DOHH2 (cell line): ENCODE measurements at regions not wholly inside any gene's neighbourhood (a gene's known extent, or its start where the extent isn't known, plus 50 kb on each side); places are given as distances from the start of the nearest gene placed in this dataset.

Source experiments
- H3F3A ChIP-seq: fragments of 200-600 bp; sonication (generic), shearing (Covaris generic); 2 replicates; pipeline ENCODE4 v1.6.0; 2016; ENCODE audit warnings: antibody characterized with exemption, mild to moderate bottlenecking; ENCODE audit not compliant: control insufficient read depth, insufficient read depth
- H3K27ac ChIP-seq: fragments of 200-600 bp; sonication (generic); 2 replicates; pipeline ENCODE4 v1.5.1; 2014; ENCODE audit warnings: low read depth, mild to moderate bottlenecking, low read length, moderate library complexity
- H3K27me3 ChIP-seq: fragments of 200-600 bp; sonication (generic); 2 replicates; pipeline ENCODE4 v1.6.1; 2014; ENCODE audit warnings: mild to moderate bottlenecking, low read length, mixed read lengths; ENCODE audit not compliant: control insufficient read depth
- H3K36me3 ChIP-seq: fragments of 200-600 bp; sonication (generic); 2 replicates; pipeline ENCODE4 v1.6.1; 2014; ENCODE audit warnings: mild to moderate bottlenecking, low read length, moderate library complexity, mixed read lengths; ENCODE audit not compliant: control insufficient read depth
- H3K4me1 ChIP-seq: fragments of 200-600 bp; sonication (generic); 2 replicates; pipeline ENCODE4 v1.6.1; 2014; ENCODE audit warnings: mild to moderate bottlenecking, low read length, mixed read lengths; ENCODE audit not compliant: control insufficient read depth
- H3K4me2 ChIP-seq: fragments of 200-600 bp; sonication (generic); 2 replicates; pipeline ENCODE4 v1.6.0; 2014; ENCODE audit warnings: mild to moderate bottlenecking, low read length, moderate library complexity
- H3K4me3 ChIP-seq: fragments of 200-600 bp; sonication (generic); 2 replicates; pipeline ENCODE4 v1.5.1; 2014; ENCODE audit warnings: mild to moderate bottlenecking, low read length, mixed read lengths
- H3K79me2 ChIP-seq: fragments of 200-600 bp; sonication (generic); 2 replicates; pipeline ENCODE4 v1.6.1; 2014; ENCODE audit warnings: mild to moderate bottlenecking, low read length, mixed read lengths; ENCODE audit not compliant: control insufficient read depth
- H3K9me2 ChIP-seq: fragments of 200-600 bp; sonication (generic); replicated peaks from 2 replicates; pipeline ENCODE4 v1.6.1; 2014; ENCODE audit warnings: mild to moderate bottlenecking, low read length, mixed read lengths; ENCODE audit not compliant: control insufficient read depth
- H3K9me3 ChIP-seq: fragments of 200-600 bp; sonication (generic); 2 replicates; pipeline ENCODE4 v1.6.1; 2014; ENCODE audit warnings: antibody characterized with exemption, low read length, mixed read lengths; ENCODE audit not compliant: control insufficient read depth, insufficient read depth
- H4K20me1 ChIP-seq: fragments of 200-600 bp; sonication (generic); 2 replicates; pipeline ENCODE4 v1.6.0; 2014; ENCODE audit warnings: low read depth, mild to moderate bottlenecking, antibody characterized with exemption, low read length, moderate library complexity; ENCODE audit not compliant: control insufficient read depth, insufficient read depth
- EZH2phosphoT487 ChIP-seq: fragments of 200-600 bp; sonication (generic); IDR thresholded peaks from 2 replicates; pipeline ENCODE4 v1.6.1; 2017; ENCODE audit warnings: borderline replicate concordance, mild to moderate bottlenecking, antibody characterized with exemption, low read length, moderate library complexity, mixed read lengths
- TF ChIP-seq, protein P1 (sequence below): fragments of 200-600 bp; sonication (generic); IDR thresholded peaks from one replicate; pipeline ENCODE4 v1.5.1; 2014; ENCODE audit warnings: antibody characterized with exemption, mild to moderate bottlenecking, low read depth, low read length; ENCODE audit not compliant: poor library complexity, severe bottlenecking

DNA sequence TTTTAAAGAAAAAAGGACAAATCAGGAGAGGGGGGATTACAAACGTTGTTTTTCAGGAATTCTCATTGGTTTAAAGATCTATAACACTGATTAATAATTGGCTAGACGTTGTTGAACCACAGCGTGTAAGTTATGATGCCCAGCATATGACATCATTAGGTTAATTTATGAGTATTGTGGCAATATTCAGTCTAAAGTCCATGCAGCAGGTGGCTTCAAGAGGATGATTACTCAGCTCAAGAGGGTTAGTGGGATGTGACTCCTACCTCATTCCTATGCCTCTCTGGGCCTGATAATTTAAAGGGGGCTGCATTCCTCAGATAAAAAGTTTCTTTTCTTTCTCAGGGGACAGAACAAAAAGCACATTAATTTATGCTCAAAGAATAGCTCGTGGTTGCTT, 1309.0 kb downstream of the EPHA7 start:
- no peaks in the 10 kb centered on the region for H3K9me2 ChIP-seq
- no peaks in the 10 kb centered on the region for H3F3A ChIP-seq
- H3K79me2 ChIP-seq, result no peaks in the 10 kb centered on the region
- H3K36me3 ChIP-seq, result no peaks in the 10 kb centered on the region
- H3K27ac ChIP-seq, result no peak overlapping the region
- H3K4me2 ChIP-seq, result no peak overlapping the region
- no peaks in the 10 kb centered on the region for H3K9me3 ChIP-seq
- H3K4me1 ChIP-seq, result no peaks in the 10 kb centered on the region
- TF ChIP-seq EZH2phosphoT487, result no peak
- TF ChIP-seq, protein P1, sequence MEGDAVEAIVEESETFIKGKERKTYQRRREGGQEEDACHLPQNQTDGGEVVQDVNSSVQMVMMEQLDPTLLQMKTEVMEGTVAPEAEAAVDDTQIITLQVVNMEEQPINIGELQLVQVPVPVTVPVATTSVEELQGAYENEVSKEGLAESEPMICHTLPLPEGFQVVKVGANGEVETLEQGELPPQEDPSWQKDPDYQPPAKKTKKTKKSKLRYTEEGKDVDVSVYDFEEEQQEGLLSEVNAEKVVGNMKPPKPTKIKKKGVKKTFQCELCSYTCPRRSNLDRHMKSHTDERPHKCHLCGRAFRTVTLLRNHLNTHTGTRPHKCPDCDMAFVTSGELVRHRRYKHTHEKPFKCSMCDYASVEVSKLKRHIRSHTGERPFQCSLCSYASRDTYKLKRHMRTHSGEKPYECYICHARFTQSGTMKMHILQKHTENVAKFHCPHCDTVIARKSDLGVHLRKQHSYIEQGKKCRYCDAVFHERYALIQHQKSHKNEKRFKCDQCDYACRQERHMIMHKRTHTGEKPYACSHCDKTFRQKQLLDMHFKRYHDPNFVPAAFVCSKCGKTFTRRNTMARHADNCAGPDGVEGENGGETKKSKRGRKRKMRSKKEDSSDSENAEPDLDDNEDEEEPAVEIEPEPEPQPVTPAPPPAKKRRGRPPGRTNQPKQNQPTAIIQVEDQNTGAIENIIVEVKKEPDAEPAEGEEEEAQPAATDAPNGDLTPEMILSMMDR, result no peak
- no peaks in the 10 kb centered on the region for H4K20me1 ChIP-seq
- H3K4me3 ChIP-seq, result no peak overlapping the region
- H3K27me3 ChIP-seq, result no peaks in the 10 kb centered on the region

DNA sequence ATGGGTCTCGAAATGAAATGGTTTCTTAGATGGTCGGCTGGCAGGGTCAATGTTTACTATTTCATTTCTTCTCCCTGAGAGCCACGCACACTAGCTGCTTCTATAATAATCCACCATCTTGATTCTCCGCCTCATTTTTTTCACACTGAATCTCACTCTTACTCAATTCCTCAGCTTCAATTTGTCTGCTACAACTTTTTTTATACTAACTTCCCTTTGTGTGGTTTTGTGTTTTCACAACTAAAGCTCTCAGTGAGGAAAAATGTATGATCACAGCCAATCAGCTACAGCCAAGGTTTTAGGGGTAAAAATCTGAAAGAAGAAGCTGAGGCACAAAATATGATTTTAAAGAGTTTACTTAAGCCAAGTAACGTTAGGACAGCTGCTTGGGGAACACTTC, 1309.4 kb downstream of the EPHA7 start:
- TF ChIP-seq, protein P1, result no peak
- no peak for TF ChIP-seq EZH2phosphoT487
- Histone ChIP-seq H4K20me1 (no peaks in the 10 kb centered on the region), H3K27ac (no peak overlapping the region), H3K36me3 (no peaks in the 10 kb centered on the region), H3K79me2 (no peaks in the 10 kb centered on the region), H3F3A (no peaks in the 10 kb centered on the region), H3K27me3 (no peaks in the 10 kb centered on the region), H3K9me2 (no peaks in the 10 kb centered on the region), H3K4me1 (no peaks in the 10 kb centered on the region), H3K4me2 (no peak overlapping the region), H3K4me3 (no peak overlapping the region), H3K9me3 (no peaks in the 10 kb centered on the region)

DNA sequence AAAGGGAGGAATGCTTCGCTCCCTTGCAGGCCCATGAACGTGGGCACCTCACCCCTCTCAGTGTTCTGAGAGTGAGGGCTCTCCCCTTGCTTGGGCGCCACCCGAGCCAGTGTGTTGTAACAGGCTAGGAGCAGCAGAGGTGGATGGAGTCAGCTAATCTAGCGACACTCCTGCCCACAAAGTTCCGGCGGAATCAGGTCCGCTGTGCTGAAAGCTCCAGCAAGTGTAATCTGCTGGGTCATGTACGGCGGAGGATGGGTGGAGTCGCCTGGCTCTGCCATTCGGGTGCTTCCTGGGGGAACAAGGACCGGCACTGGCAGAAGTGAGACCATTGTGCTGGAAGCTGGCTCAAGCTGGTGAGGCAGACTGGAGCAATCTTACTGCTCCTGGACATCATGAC, 1310.1 kb downstream of the EPHA7 start:
- H3K4me2 ChIP-seq, result no peak overlapping the region
- no peaks in the 10 kb centered on the region for H3K9me2 ChIP-seq

More for the DNA sequence above, 1310.1 kb downstream of the EPHA7 start:
- H3K36me3 ChIP-seq, result no peaks in the 10 kb centered on the region
- no peaks in the 10 kb centered on the region for H4K20me1 ChIP-seq
- H3K4me3 ChIP-seq, result no peak overlapping the region
- no peak for TF ChIP-seq EZH2phosphoT487
- TF ChIP-seq, protein P1, result no peak
- no peaks in the 10 kb centered on the region for H3K4me1 ChIP-seq
- no peaks in the 10 kb centered on the region for H3K27me3 ChIP-seq
- H3F3A ChIP-seq, result no peaks in the 10 kb centered on the region
- no peak overlapping the region for H3K27ac ChIP-seq
- no peaks in the 10 kb centered on the region for H3K79me2 ChIP-seq
- no peaks in the 10 kb centered on the region for H3K9me3 ChIP-seq
